ENCODE measurements at regions not wholly inside any gene's neighbourhood (a gene's known extent, or its start where the extent isn't known, plus 50 kb on each side); places are given as distances from the start of the nearest gene placed in this dataset.
"Not testable (repeated sequence)": the region's sequence is repeated elsewhere in the genome, so short reads cannot be mapped to it uniquely, and the experiment has no call there.

DNA sequence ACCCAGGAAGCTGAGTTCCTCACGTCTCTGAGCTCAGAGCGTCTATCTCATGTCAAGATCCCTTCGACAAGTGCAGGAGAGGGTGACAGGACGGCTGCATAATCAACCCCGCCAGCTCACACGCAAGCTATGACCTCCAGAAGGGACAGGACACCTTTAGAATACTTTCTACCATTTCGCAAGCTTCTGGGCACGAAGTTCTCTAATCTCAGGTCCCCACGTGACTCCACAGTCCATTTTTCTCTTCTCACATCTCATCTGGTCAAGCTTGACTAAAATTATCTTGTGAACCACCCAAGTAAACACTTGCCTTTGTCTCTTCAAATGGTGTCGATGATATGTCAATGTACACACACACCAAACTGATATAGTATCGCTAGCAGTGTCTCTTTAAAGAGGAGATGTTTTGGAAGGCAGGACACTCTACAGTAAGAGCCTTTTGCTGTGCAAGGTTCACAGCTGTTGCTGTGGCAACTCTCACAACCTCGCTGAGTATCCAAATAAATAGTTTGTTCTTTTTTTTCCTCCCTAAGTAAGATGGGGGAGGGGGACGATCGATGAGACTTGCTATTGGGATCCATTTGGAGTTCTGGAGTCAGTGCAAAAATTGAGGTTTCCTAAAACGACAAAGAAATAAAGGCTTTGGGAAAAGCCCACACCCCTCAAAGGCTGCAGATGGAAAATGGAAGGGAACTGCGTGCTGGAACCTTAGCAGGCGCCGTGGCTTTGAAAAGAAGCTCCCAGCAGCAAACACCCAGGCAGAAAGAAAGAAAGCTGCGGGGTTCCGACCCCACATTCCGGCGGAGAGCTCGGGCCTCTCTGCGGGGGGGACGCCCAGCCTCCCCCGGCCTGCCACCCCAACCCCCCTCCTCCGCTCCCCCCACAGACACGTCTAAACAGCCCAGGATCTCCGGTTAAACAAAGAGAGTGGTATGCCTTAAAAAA lies 215.4 kb upstream of the UBASH3B start:
- no peak for DNase-seq

- DNase-seq: no peak
These were observed 219.3 kb upstream of the UBASH3B start for GRCh38 chr11:122436188-122436555.

GRCh38 chr11:122435540-122436187 lies 219.9 kb upstream of the UBASH3B start:
- no peak for DNase-seq

GRCh38 chr11:122434786-122435185 lies 220.7 kb upstream of the UBASH3B start:
- no peak for DNase-seq

- no peak for DNase-seq
These were observed 225.0 kb upstream of the UBASH3B start for GRCh38 chr11:122430490-122430889.

- DNase-seq: no peak
These were observed 229.4 kb upstream of the UBASH3B start for GRCh38 chr11:122426073-122426472.

GRCh38 chr11:122424636-122425035 lies 230.9 kb upstream of the UBASH3B start:
- DNase-seq: no peak

DNA sequence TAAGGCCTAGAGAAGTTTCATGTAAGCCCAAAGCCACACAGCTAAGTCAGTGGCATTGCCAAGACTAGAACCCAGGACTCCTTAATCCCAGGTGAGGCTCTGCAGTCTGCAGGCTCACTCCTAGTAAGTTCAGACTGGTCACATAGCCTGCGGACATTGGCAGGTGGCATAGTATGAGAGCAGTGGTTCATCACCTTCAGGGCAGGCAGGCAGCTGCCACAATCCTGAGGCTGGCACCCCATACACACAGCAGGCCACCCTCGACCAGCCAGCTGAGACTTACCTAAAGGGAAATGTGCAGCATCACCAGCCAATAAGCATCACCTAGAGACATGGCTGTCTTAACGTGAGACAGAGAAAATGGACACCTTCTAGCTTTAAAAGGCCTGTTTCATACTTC lies 231.6 kb upstream of the UBASH3B start:
- DNase-seq: no peak

DNA sequence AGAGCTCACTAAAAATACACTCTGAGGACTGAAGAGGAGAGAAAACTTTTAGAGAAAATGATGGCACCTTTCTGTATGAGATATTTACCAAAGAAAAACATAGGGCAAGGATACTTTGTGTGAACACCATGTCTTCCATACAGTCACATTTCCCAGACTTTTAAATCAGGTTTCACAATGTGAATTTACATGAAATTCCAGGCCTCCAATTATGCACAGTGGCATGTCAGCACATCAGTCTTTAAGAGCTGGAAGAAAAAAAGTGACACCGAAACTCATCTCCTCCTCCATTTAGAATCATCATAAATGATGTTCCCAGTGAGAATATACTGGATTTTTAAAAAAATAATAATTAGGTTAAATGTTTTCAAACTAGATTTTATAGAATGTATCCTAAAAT lies 232.2 kb upstream of the UBASH3B start:
- no peak for DNase-seq

DNA sequence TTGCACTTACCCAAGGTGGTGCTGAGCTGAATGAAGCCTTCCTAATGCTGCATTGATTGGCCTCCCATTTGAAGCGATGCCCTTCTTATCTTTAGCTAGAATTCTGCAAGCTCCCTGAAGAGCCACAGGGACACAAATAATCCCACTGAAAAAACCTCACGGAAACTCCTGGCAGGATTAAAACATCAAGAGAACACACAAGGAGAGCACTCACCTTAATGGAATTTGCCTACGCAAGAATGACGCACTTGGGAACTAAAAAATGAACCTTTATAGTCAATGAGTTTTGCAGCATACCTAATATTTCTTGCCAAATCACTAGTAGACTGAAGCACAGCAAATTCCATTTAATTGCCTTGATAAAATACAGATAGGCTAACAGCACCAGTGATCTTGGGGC lies 232.8 kb upstream of the UBASH3B start:
- no peak for DNase-seq

- DNase-seq: no peak
These were observed 233.8 kb upstream of the UBASH3B start for GRCh38 chr11:122421702-122422101.

GRCh38 chr11:122418032-122418431 lies 237.5 kb upstream of the UBASH3B start:
- DNase-seq: no peak

DNA sequence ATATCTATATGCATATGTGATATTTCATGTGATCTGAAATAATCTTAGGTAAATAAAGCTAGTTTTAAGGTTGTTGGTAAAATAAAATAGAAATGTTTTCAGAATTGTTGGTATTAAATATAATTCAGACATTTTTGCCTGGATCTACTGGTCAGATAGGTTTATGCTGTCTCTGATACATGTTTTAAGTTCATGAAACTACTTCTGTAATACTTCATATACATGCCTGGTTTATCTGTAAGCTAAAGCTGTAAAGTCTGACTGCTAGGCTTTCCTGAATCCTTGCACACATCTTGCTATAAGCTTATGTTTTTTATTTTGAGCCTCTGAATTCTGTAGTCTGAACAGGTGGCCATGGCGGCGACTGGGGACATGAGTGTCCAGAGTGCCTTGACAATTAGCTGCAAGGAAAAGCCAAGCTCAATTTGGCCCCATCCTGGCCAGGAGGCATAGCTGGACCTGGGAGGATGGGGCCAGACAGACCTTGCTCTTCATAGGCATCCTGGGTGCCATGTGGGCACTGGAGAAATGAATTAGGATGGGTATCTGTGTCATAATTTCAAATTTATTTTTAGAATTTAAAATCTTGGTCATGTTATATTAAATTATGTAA lies 241.0 kb upstream of the UBASH3B start:
- no peak for DNase-seq

DNA sequence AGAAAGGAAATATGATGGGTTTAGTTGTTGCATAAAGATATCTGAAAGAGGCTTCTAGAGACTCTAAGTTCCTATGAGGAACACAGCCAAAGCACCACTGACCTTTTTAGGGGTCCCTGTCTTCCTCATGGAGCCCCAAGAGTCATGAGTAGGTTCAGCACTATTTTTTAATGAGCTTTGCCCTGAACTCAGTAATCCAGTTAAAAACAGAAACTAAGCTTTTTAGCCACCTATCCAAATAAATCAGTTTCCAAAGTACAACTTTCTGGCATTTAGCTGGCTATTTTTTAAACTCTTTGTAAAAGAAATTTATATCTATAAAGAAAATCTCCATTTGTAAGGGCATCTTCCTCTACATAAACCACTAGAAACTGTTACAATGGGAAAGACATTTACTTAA lies 241.8 kb upstream of the UBASH3B start:
- DNase-seq: no peak

- no peak for DNase-seq
These were observed 242.9 kb upstream of the UBASH3B start for GRCh38 chr11:122412581-122412980.

GRCh38 chr11:122406466-122406865 lies 249.1 kb upstream of the UBASH3B start:
- no peak for DNase-seq

- no peak for DNase-seq
These were observed 249.8 kb upstream of the UBASH3B start for GRCh38 chr11:122405547-122406341.

DNA sequence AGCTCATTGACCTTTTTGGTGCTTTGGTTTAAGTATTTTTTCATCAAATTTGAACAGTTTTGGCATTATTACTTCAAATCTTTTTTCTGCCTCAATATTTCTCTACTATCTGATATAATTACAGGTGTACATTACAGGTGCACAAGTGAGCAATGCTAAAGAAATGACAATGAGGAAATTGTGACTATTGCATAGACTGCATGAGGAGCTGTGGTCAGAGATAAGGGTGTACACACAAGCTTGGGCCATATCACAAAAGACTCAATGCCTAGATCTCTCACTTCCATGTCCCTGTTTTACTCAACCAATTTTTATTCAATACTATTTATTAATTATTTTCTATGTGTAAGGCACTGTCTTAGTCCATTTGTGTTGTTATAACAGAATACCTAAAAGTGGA lies 251.0 kb upstream of the UBASH3B start:
- no peak for DNase-seq

GRCh38 chr11:122401581-122401980 lies 253.9 kb upstream of the UBASH3B start:
- not testable (repeated sequence) for DNase-seq

- DNase-seq: no peak
These were observed 256.1 kb upstream of the UBASH3B start for GRCh38 chr11:122399375-122399774.

- no peak for DNase-seq
These were observed 256.7 kb upstream of the UBASH3B start for GRCh38 chr11:122398851-122399250.

- no peak for DNase-seq
These were observed 257.4 kb upstream of the UBASH3B start for GRCh38 chr11:122398167-122398566.

GRCh38 chr11:122395282-122395681 lies 260.2 kb upstream of the UBASH3B start:
- DNase-seq: no peak
